Muscle of leg (tissue), 3 donors: ENCODE measurements at regions not wholly inside any gene's neighbourhood (a gene's known extent, or its start where the extent isn't known, plus 50 kb on each side); places are given as distances from the start of the nearest gene placed in this dataset.
A peak's percentile ranks its signal among the peaks of the same experiment; 100 is the strongest.

ENCODE experiments used
- DNase-seq: peaks from one replicate; pipeline ENCODE4 v3.0.0; 2013
- H3K27ac ChIP-seq: one replicate; pipeline ENCODE4 v1.5.1; 2013; ENCODE audit warnings: mild to moderate bottlenecking, low read length, control low read depth
- H3K27me3 ChIP-seq: one replicate; pipeline ENCODE4 v1.6.1; 2013; ENCODE audit warnings: low read length; ENCODE audit not compliant: control insufficient read depth, insufficient read depth
- H3K36me3 ChIP-seq: one replicate; pipeline ENCODE4 v1.6.1; 2013; ENCODE audit warnings: low read length; ENCODE audit not compliant: control insufficient read depth, insufficient read depth
- H3K4me1 ChIP-seq: one replicate; pipeline ENCODE4 v1.6.1; 2013; ENCODE audit warnings: low read length; ENCODE audit not compliant: control insufficient read depth, insufficient read depth
- H3K4me3 ChIP-seq: one replicate; pipeline ENCODE4 v1.5.1; 2013; ENCODE audit warnings: low read length, control low read depth
- H3K9me3 ChIP-seq: replicated peaks from 2 replicates; pipeline ENCODE4 v1.6.1; 2013; ENCODE audit warnings: low read depth, low read length; ENCODE audit not compliant: control insufficient read depth
- WGBS: methylation state at CpG from one replicate; pipeline ENCODE4 v1.1.5; 2013; ENCODE audit warnings: missing lambda C conversion rate; ENCODE audit not compliant: insufficient coverage; 5-methylcytosine and 5-hydroxymethylcytosine counted together

- Histone ChIP-seq H3K27me3 (no peaks in the 10 kb centered on the region), H3K36me3 (no peaks in the 10 kb centered on the region), H3K9me3 (no peaks in the 10 kb centered on the region), H3K4me3 (no peak overlapping the region), H3K27ac (no peak overlapping the region), H3K4me1 (peaks cover 4% of the 10 kb centered on the region)
- WGBS: no CpG with 5 or more reads among the region's 2 CpGs
- DNase-seq: no peak
Measured at GRCh38 chr1:212208978-212209644, 76.1 kb upstream of the PPP2R5A start.

- no peaks in the 10 kb centered on the region for H3K9me3 ChIP-seq
- H3K27ac ChIP-seq: no peak overlapping the region
- DNase-seq: no peak
- peaks cover 4% of the 10 kb centered on the region for H3K4me1 ChIP-seq
- H3K4me3 ChIP-seq: no peak overlapping the region
- no peaks in the 10 kb centered on the region for H3K36me3 ChIP-seq
- 100% methylated on average over 2 of the region's 4 CpGs for WGBS
- H3K27me3 ChIP-seq: no peaks in the 10 kb centered on the region
Measured at GRCh38 chr1:212211371-212211770, 73.8 kb upstream of the PPP2R5A start.

- peaks cover 4% of the 10 kb centered on the region for H3K4me1 ChIP-seq
- DNase-seq: no peak
- H3K4me3 ChIP-seq: no peak overlapping the region
- WGBS: 80% methylated on average over 1 of the region's 4 CpGs
- H3K9me3 ChIP-seq: no peaks in the 10 kb centered on the region
- no peak overlapping the region for H3K27ac ChIP-seq
- H3K27me3 ChIP-seq: no peaks in the 10 kb centered on the region
- no peaks in the 10 kb centered on the region for H3K36me3 ChIP-seq
Measured at GRCh38 chr1:212212343-212212742, 72.9 kb upstream of the PPP2R5A start.

- Histone ChIP-seq H3K4me3 (no peak overlapping the region), H3K9me3 (no peaks in the 10 kb centered on the region), H3K27me3 (no peaks in the 10 kb centered on the region), H3K36me3 (no peaks in the 10 kb centered on the region), H3K27ac (no peak overlapping the region), H3K4me1 (peaks cover 4% of the 10 kb centered on the region)
- WGBS: no CpG with 5 or more reads among the region's 7 CpGs
- no peak for DNase-seq
Measured at GRCh38 chr1:212212906-212213305, 72.3 kb upstream of the PPP2R5A start.

GRCh38 chr1:212213784-212214183 is 71.4 kb upstream of the PPP2R5A start:
- Histone ChIP-seq H3K4me1 (peaks cover 6% of the 10 kb centered on the region), H3K36me3 (no peaks in the 10 kb centered on the region), H3K9me3 (no peaks in the 10 kb centered on the region), H3K4me3 (no peak overlapping the region), H3K27ac (no peak overlapping the region), H3K27me3 (no peaks in the 10 kb centered on the region)
- no CpG with 5 or more reads among the region's 2 CpGs for WGBS
- no peak for DNase-seq

GRCh38 chr1:212214325-212214724 is 70.9 kb upstream of the PPP2R5A start:
- Histone ChIP-seq H3K9me3 (no peaks in the 10 kb centered on the region), H3K27me3 (no peaks in the 10 kb centered on the region), H3K36me3 (no peaks in the 10 kb centered on the region), H3K4me1 (peaks cover 6% of the 10 kb centered on the region), H3K27ac (no peak overlapping the region), H3K4me3 (no peak overlapping the region)
- WGBS: 33% methylated on average over 1 of the region's 1 CpG
- no peak for DNase-seq

GRCh38 chr1:212215910-212216309 is 69.3 kb upstream of the PPP2R5A start:
- no peaks in the 10 kb centered on the region for H3K36me3 ChIP-seq
- H3K27me3 ChIP-seq: no peaks in the 10 kb centered on the region
- no peaks in the 10 kb centered on the region for H3K9me3 ChIP-seq
- WGBS: 70% methylated on average over 2 of the region's 3 CpGs
- no peak for DNase-seq
- H3K4me1 ChIP-seq: peaks cover 6% of the 10 kb centered on the region
- no peak overlapping the region for H3K27ac ChIP-seq
- no peak overlapping the region for H3K4me3 ChIP-seq

GRCh38 chr1:212217633-212218032 is 67.6 kb upstream of the PPP2R5A start:
- Histone ChIP-seq H3K9me3 (no peaks in the 10 kb centered on the region), H3K27ac (no peak overlapping the region), H3K4me3 (no peak overlapping the region), H3K27me3 (no peaks in the 10 kb centered on the region), H3K4me1 (peaks cover 9% of the 10 kb centered on the region), H3K36me3 (no peaks in the 10 kb centered on the region)
- 66% methylated on average over 2 of the region's 3 CpGs for WGBS
- DNase-seq: no peak

GRCh38 chr1:212218065-212218464 is 67.1 kb upstream of the PPP2R5A start:
- Histone ChIP-seq H3K4me1 (peaks cover 7% of the 10 kb centered on the region), H3K27me3 (no peaks in the 10 kb centered on the region), H3K36me3 (no peaks in the 10 kb centered on the region), H3K9me3 (no peaks in the 10 kb centered on the region), H3K4me3 (no peak overlapping the region), H3K27ac (no peak overlapping the region)
- WGBS: 40% methylated on average over 3 of the region's 4 CpGs
- no peak for DNase-seq

- H3K4me3 ChIP-seq: no peak overlapping the region
- H3K9me3 ChIP-seq: no peaks in the 10 kb centered on the region
- peaks cover 6% of the 10 kb centered on the region for H3K4me1 ChIP-seq
- DNase-seq: peak; percentile 41
- no peak overlapping the region for H3K27ac ChIP-seq
- WGBS: 0% methylated on average over 1 of the region's 2 CpGs
- H3K27me3 ChIP-seq: no peaks in the 10 kb centered on the region
- no peaks in the 10 kb centered on the region for H3K36me3 ChIP-seq
Measured at GRCh38 chr1:212218911-212219310, 66.3 kb upstream of the PPP2R5A start.
